ENCODE measurements at regions not wholly inside any gene's neighbourhood (a gene's known extent, or its start where the extent isn't known, plus 50 kb on each side); places are given as distances from the start of the nearest gene placed in this dataset.
A peak's percentile ranks its signal among the peaks of the same experiment; 100 is the strongest.
"Not testable (repeated sequence)": the region's sequence is repeated elsewhere in the genome, so short reads cannot be mapped to it uniquely, and the experiment has no call there.

DNA sequence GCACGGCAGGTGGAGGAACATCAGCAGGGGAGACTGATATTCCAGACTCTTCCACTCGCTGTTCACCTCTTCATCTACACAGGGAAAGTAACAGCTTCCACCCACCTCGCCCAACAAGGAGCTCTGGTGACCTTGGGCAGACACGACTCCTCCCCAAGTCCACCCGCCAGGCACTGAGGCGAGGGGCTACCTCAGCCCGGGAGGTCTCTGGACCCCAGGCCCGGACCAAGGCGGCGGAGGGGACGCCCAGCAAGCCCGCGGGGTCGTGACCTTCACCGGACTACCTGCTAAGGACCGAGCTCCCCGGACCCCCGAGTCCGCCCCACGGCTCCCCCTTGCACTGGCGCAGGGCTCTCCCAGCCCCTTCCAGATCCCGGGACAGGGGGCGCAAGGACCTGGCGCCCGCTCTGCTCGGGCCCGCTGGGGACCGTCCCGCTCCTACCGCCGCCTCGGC is 70.2 kb upstream of the LPCAT1 start:
- TF ChIP-seq POLR2A (IDR thresholded peaks at IDR 0.05) (no peak), POLR2AphosphoS5 (IDR thresholded peaks at IDR 0.05) (no peak), CTCF (IDR thresholded peaks at IDR 0.05 in 8 of 11, conservative IDR thresholded peaks at IDR 0.05 in 3 of 11) (no peak)
- peaks cover 0 to 20% (median 5%) of the 10 kb centered on the region in 6 donors for H3K36me3 ChIP-seq
- WGBS, 5 donors, result 4 to 40% (median 13%) methylated on average over 2 to 32 of the region's 32 CpGs
- no peak for DNase-seq
- peak overlapping the region; percentile 50 to 79 (median 63) for H3K4me3 ChIP-seq
- peak overlapping the region; percentile 46 to 86 (median 82) for H3K27ac ChIP-seq
- H3K9me3 ChIP-seq, result no peaks in the 10 kb centered on the region
- intact Hi-C loops (cut with DNase I; ENCODE audit: low total_unique reads), result no loop called here
- H3K4me1 ChIP-seq, result peaks cover 0 to 21% (median 7%) of the 10 kb centered on the region in 6 donors
- H3K27me3 ChIP-seq (replicated peaks in 1 of 7), result peaks cover 0 to 11% (median 0%) of the 10 kb centered on the region in 7 donors

DNA sequence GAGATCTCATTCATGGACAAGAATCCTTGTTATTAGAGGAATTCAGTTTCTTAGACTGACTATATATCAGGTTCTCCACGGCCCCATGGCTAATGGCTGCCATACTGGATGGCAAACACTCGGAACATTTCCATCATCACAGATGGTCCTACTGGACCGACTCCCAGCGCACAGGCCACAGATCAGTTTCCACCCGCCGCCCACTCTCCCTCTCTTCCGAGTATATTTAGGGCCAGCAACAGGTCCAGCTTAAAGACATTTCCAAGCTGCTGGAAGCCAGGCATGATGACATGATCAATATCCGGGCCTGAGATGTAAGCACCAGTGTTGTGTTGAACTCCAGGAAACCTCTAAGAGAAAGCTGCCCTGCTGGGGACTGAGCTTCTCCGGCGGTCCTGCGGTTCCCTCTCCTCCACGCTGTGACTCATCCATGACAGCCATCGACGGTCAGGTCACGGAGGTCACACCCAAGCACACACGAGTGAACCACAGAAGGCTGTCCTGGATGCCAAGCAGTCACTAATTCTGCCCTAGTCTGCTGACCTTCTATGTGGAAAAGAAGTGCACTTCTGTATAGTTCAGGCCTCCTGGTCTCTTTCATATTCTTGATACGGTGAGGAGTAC is 64.4 kb upstream of the LPCAT1 start:
- H3K9me3 ChIP-seq; DNase-seq; H3K4me1 ChIP-seq; H3K4me3 ChIP-seq; intact Hi-C loops (cut with DNase I; ENCODE audit: low total_unique reads); H3K27me3 ChIP-seq (replicated peaks in 1 of 7): not testable (repeated sequence)
- WGBS, 5 donors, result 92 to 96% (median 93%) methylated on average over 16 to 17 of the region's 17 CpGs
- H3K36me3 ChIP-seq, result peaks cover 0 to 59% (median 15%) of the 10 kb centered on the region in 6 donors
- H3K27ac ChIP-seq, result peak overlapping the region in 5 of 8 donors; percentile 19 to 57 (median 53)

- intact Hi-C loops (cut with DNase I; ENCODE audit: low total_unique reads); H3K4me3 ChIP-seq; H3K9me3 ChIP-seq; DNase-seq; H3K27me3 ChIP-seq (replicated peaks in 1 of 7): not testable (repeated sequence)
- WGBS, 5 donors, result 82 to 94% (median 83%) methylated on average over 15 of the region's 15 CpGs
- Histone ChIP-seq H3K36me3 (peaks cover 0 to 65% (median 18%) of the 10 kb centered on the region in 6 donors), H3K4me1 (peaks cover 0 to 13% (median 2%) of the 10 kb centered on the region in 6 donors), H3K27ac (peak overlapping the region in 5 of 8 donors; percentile 32 to 68 (median 52))
Observed at GRCh38 chr5:1583081-1583875, 59.5 kb upstream of the LPCAT1 start.

DNA sequence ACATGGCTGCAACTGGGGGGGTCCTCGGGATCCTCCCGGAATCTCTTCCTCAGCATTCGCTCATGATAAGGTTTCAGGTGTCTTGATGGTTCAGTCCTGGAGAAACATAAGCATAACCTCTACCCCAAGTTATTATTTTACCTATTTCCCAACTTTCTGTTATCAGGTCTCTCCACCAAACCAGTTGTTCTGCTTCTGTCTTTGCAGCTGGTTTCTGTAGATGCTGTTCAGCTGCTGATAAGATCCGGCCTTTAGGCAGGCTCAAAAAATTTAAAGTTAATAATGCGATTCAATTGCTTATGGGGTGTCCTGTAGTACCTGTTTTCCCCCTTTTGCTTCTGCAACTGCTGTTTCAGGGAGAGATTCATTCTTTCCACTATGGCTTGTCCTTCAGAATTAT is 55.6 kb upstream of the LPCAT1 start:
- peaks cover 0 to 79% (median 19%) of the 10 kb centered on the region in 6 donors for H3K36me3 ChIP-seq
- intact Hi-C loops (cut with DNase I; ENCODE audit: low total_unique reads); H3K9me3 ChIP-seq; H3K4me3 ChIP-seq; H3K4me1 ChIP-seq; DNase-seq; H3K27ac ChIP-seq; H3K27me3 ChIP-seq (replicated peaks in 1 of 7): not testable (repeated sequence)
- 94 to 97% (median 95%) methylated on average over 5 of the region's 5 CpGs for WGBS, 5 donors

- H3K9me3 ChIP-seq; H3K27ac ChIP-seq; DNase-seq; H3K4me1 ChIP-seq; H3K27me3 ChIP-seq (replicated peaks in 1 of 7); intact Hi-C loops (cut with DNase I; ENCODE audit: low total_unique reads); H3K4me3 ChIP-seq: not testable (repeated sequence)
- 86 to 95% (median 92%) methylated on average over 7 of the region's 7 CpGs for WGBS, 5 donors
- peaks cover 0 to 89% (median 19%) of the 10 kb centered on the region in 6 donors for H3K36me3 ChIP-seq
Observed at GRCh38 chr5:1576851-1577250, 53.1 kb upstream of the LPCAT1 start.

DNA sequence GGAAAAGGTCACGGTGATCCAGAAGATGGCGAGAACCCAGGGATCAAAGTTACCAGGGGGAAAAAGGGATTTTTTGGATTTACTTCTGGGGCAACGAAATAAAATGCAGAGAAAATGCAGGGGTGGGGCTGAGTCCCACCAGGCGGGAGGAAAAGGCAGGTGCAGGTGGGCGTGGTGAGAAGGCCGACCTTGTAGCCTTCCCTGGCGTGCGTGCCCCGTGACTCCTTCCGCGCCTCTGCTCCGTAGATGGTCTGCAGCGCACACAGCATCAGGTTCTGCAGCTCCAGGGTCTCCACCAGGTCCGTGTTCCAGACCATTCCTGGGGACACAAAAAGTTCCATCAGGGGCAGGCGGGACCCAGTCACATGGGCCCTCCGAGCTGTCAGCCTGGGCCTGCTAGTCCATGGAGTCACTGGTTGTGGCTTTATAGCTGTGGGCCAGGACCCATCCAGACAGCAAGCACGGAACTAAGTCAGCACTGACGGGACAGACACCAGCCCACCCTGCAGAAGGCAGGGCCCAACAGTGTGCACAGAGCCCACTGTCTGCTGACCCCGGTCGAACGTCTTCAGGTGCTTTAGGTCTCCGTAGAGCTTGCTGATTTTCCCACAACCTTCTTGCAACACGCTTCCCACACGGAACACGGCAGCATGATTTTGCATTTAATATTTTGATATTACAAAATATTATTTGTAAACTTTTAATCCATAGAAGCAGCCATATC is 52.4 kb upstream of the LPCAT1 start:
- peak overlapping the region in 2 of 8 donors; percentile 41 to 66 for H3K27ac ChIP-seq
- DNase-seq; intact Hi-C loops (cut with DNase I; ENCODE audit: low total_unique reads); H3K9me3 ChIP-seq; H3K27me3 ChIP-seq (replicated peaks in 1 of 7); H3K4me1 ChIP-seq; H3K4me3 ChIP-seq: not testable (repeated sequence)
- WGBS, 5 donors, result 85 to 92% (median 91%) methylated on average over 21 to 23 of the region's 25 CpGs
- H3K36me3 ChIP-seq, result peaks cover 0 to 87% (median 21%) of the 10 kb centered on the region in 6 donors

DNA sequence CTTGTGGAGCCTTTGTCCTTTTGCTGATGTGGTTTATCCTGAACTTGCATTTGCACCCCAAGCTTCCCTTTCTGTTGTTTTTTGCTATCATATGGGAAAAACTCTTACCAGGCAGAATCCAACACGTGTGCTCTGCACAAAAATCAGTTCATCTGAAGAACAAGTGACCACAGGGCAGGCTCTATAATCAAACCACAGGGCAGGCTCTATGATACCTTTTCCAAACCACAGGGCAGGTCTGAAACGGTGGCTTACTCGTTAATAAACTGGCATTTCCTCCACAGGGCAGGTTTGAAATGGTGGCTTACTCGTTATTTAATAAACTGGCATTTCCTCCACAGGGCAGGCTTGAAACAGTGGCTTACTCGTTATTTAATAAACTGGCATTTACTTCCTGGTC is 51.7 kb upstream of the LPCAT1 start:
- DNase-seq; H3K4me3 ChIP-seq; H3K27me3 ChIP-seq (replicated peaks in 1 of 7); H3K4me1 ChIP-seq; H3K9me3 ChIP-seq; intact Hi-C loops (cut with DNase I; ENCODE audit: low total_unique reads): not testable (repeated sequence)
- 45 to 56% (median 50%) methylated on average over 5 of the region's 5 CpGs for WGBS, 5 donors
- peak overlapping the region in 2 of 8 donors; percentile 41 to 66 for H3K27ac ChIP-seq
- H3K36me3 ChIP-seq, result peaks cover 0 to 89% (median 23%) of the 10 kb centered on the region in 6 donors

- H3K27me3 ChIP-seq (replicated peaks in 1 of 7); DNase-seq; H3K27ac ChIP-seq; intact Hi-C loops (cut with DNase I; ENCODE audit: low total_unique reads); H3K9me3 ChIP-seq; H3K4me1 ChIP-seq; H3K4me3 ChIP-seq: not testable (repeated sequence)
- WGBS, 5 donors, result 81 to 100% (median 87%) methylated on average over 1 to 8 of the region's 9 CpGs
- peaks cover 0 to 80% (median 16%) of the 10 kb centered on the region in 6 donors for H3K36me3 ChIP-seq
Observed at GRCh38 chr5:1574023-1574318, 50.2 kb upstream of the LPCAT1 start.

- DNase-seq; H3K27ac ChIP-seq; H3K9me3 ChIP-seq; H3K27me3 ChIP-seq (replicated peaks in 1 of 7); intact Hi-C loops (cut with DNase I; ENCODE audit: low total_unique reads); H3K4me3 ChIP-seq; H3K4me1 ChIP-seq: not testable (repeated sequence)
- H3K36me3 ChIP-seq, result peaks cover 0 to 75% (median 11%) of the 10 kb centered on the region in 6 donors
- 87 to 92% (median 90%) methylated on average over 15 of the region's 15 CpGs for WGBS, 5 donors
Observed at GRCh38 chr5:1573217-1574022, 49.7 kb upstream of the LPCAT1 start.

Measured in spleen (tissue), 11 donors.